GM12878 (cell line): ENCODE measurements at regions not wholly inside any gene's neighbourhood (a gene's known extent, or its start where the extent isn't known, plus 50 kb on each side); places are given as distances from the start of the nearest gene placed in this dataset.

Experiments
- ATAC-seq: fragments of 200-7000 bp; cut with Tn5 transposase; 3 replicates; pipeline ENCODE4 v1.9.1; 2020; ENCODE audit warnings: mild to moderate bottlenecking, moderate library complexity
- BruUV-seq: library from RNA; stranded (reverse); fragments of 400-500 nt; replicated peaks from 2 replicates; lab custom pipeline; 2021; lab: Mats Ljungman, UMichigan
- CTCF ChIA-PET: fragments of 300-600 bp; sonication (Branson Sonifier 250); formaldehyde crosslinking; extraction: SDS; loops from one replicate; lab custom pipeline; 2021; ENCODE audit warnings: inconsistent platforms; lab: Yijun Ruan, JAX
- POLR2A ChIA-PET: fragments of 350-600 bp; formaldehyde crosslinking; extraction: SDS; loops from one replicate; lab custom pipeline; 2021; ENCODE audit warnings: inconsistent platforms; lab: Charles Lee
- RAD21 ChIA-PET: fragments of 300-600 bp; sonication (Branson Sonifier 250); formaldehyde crosslinking; loops from one replicate; lab custom pipeline; 2023; ENCODE audit warnings: antibody characterized with exemption; ENCODE audit not compliant: unreplicated experiment; lab: Charles Lee
- SMC1A ChIA-PET: fragments of 300-600 bp; sonication (Branson Sonifier 250); formaldehyde crosslinking; loops from one replicate; lab custom pipeline; 2023; ENCODE audit not compliant: unreplicated experiment, uncharacterized antibody; lab: Charles Lee
- DNase-seq: peaks from one replicate; pipeline ENCODE4 v3.0.0-alpha.2; 2011; ENCODE audit warnings: low read depth, low spot score
- FAIRE-seq: peaks from 3 replicates; lab custom pipeline; 2011; peaks lifted over from hg19 to GRCh38; lab: Jason Lieb, UNC
- H2AFZ ChIP-seq: 2 replicates; pipeline ENCODE4 v1.6.0; 2011; ENCODE audit warnings: low read depth, low read length, control low read depth; ENCODE audit not compliant: control insufficient read depth
- H3K27ac ChIP-seq: 2 replicates; pipeline ENCODE4 v1.5.1; 2011; ENCODE audit warnings: control low read depth; ENCODE audit not compliant: control insufficient read depth, insufficient read depth
- H3K27me3 ChIP-seq, 2 experiments: replicated peaks in 1 of 2; 2 replicates each; pipeline versions ENCODE4 v1.6.0 to v1.6.1; 2011; ENCODE audit warnings: low read length in 1 of 2; ENCODE audit not compliant: control insufficient read depth in 2 of 2, insufficient read depth in 2 of 2
- H3K36me3 ChIP-seq, 2 experiments: 2 replicates each; pipeline ENCODE4 v1.5.1; 2011; ENCODE audit warnings: low read length in 1 of 2; ENCODE audit not compliant: control insufficient read depth in 2 of 2, insufficient read depth in 2 of 2
- H3K4me1 ChIP-seq: 2 replicates; pipeline ENCODE4 v1.6.1; 2011; ENCODE audit warnings: mild to moderate bottlenecking, low read length, moderate library complexity, mixed read lengths; ENCODE audit not compliant: control insufficient read depth, insufficient read depth
- H3K4me2 ChIP-seq: 2 replicates; pipeline ENCODE4 v1.6.0; 2011; ENCODE audit warnings: control low read depth; ENCODE audit not compliant: control insufficient read depth, insufficient read depth
- H3K4me3 ChIP-seq: fragments of 200-600 bp; sonication (generic); 2 replicates; pipeline ENCODE4 v1.5.1; 2016
- H3K79me2 ChIP-seq: 2 replicates; pipeline ENCODE4 v1.6.0; 2011; ENCODE audit warnings: low read length; ENCODE audit not compliant: control insufficient read depth, insufficient read depth
- H3K9ac ChIP-seq: 2 replicates; pipeline ENCODE4 v1.8.0; 2011; ENCODE audit warnings: low read length, control low read depth, mixed read lengths; ENCODE audit not compliant: control insufficient read depth, insufficient read depth
- H3K9me3 ChIP-seq: replicated peaks from 3 replicates; pipeline ENCODE4 v1.5.1; 2011; ENCODE audit warnings: mild to moderate bottlenecking, low read length; ENCODE audit not compliant: control insufficient read depth, insufficient read depth
- H4K20me1 ChIP-seq: 2 replicates; pipeline ENCODE4 v1.6.0; 2011; ENCODE audit not compliant: control insufficient read depth, insufficient read depth
- CREM ChIP-seq: IDR thresholded peaks from 2 replicates; pipeline ENCODE4 v1.6.1; 2014; ENCODE audit warnings: antibody characterized with exemption, low read depth
- EZH2 ChIP-seq: IDR thresholded peaks from 2 replicates; pipeline ENCODE4 v1.6.1; 2012; ENCODE audit warnings: low read depth, mild to moderate bottlenecking, control low read depth, inconsistent platforms, low read length, borderline replicate concordance; ENCODE audit not compliant: control insufficient read depth
- MEF2A ChIP-seq: IDR thresholded peaks from 2 replicates; pipeline ENCODE4 v1.6.1; 2011; ENCODE audit warnings: low read depth, mild to moderate bottlenecking, low read length, moderate library complexity; ENCODE audit not compliant: insufficient read depth
- NFXL1 ChIP-seq: fragments of 450-650 bp; IDR thresholded peaks from 2 replicates; pipeline ENCODE4 v1.6.1; 2017; ENCODE audit warnings: antibody characterized with exemption, mild to moderate bottlenecking, borderline replicate concordance
- RB1 ChIP-seq: fragments of 450-650 bp; formaldehyde crosslinking; IDR thresholded peaks from 2 replicates; pipeline ENCODE4 v1.6.1; 2017; ENCODE audit warnings: mild to moderate bottlenecking, borderline replicate concordance
- RCOR1 ChIP-seq: conservative IDR thresholded peaks from 2 replicates; pipeline ENCODE4 v1.6.1; 2012; ENCODE audit warnings: low read depth, low read length, improper control_type of control experiment
- SIX5 ChIP-seq: IDR thresholded peaks from 2 replicates; pipeline ENCODE4 v1.6.1; 2011; ENCODE audit warnings: mild to moderate bottlenecking, low read depth, low read length, moderate library complexity; ENCODE audit not compliant: severe bottlenecking
- STAT1 ChIP-seq: fragments of 450-650 bp; conservative IDR thresholded peaks from 2 replicates; pipeline ENCODE4 v1.6.1; 2014; ENCODE audit warnings: antibody characterized with exemption, mild to moderate bottlenecking
- STAT3 ChIP-seq: IDR thresholded peaks from 2 replicates; pipeline ENCODE4 v1.6.1; 2011; ENCODE audit warnings: low read depth, low read length, improper control_type of control experiment
- TCF12 ChIP-seq: IDR thresholded peaks from 2 replicates; pipeline ENCODE4 v1.6.1; 2011; ENCODE audit warnings: low read depth, mild to moderate bottlenecking, low read length
- TCF7 ChIP-seq: IDR thresholded peaks from 2 replicates; pipeline ENCODE4 v1.6.1; 2014; ENCODE audit warnings: antibody characterized with exemption, borderline replicate concordance
- ZBTB33 ChIP-seq: fragments of 450-650 bp; IDR thresholded peaks from 2 replicates; pipeline ENCODE4 v1.6.1; 2017; ENCODE audit warnings: mild to moderate bottlenecking
- WGBS: methylation state at CpG from one replicate; pipeline ENCODE4 v1.1.6; 2016; ENCODE audit warnings: low lambda C conversion rate; ENCODE audit not compliant: insufficient replicate concordance, insufficient coverage; ENCODE audit errors: missing lambda C conversion rate; 5-methylcytosine and 5-hydroxymethylcytosine counted together
- in situ Hi-C: fragments of 300-500 bp; cut with MboI; formaldehyde crosslinking; loops from 9 replicates; pipeline ENCODE4 v1.14.3; 2018; ENCODE audit warnings: mixed read lengths
- intact Hi-C: fragments of 100-400 bp; cut with micrococcal nuclease; formaldehyde crosslinking; loops from one replicate; pipeline ENCODE4 v1.14.2; 2022; ENCODE audit not compliant: unreplicated experiment

- H3K4me1 ChIP-seq: peaks cover 15% of the 10 kb centered on the region
- ChIA-PET CTCF (no interaction called here), RAD21 (no interaction called here), SMC1A (no interaction called here), POLR2A (no interaction called here)
- H3K4me2 ChIP-seq: no peak overlapping the region
- H2AFZ ChIP-seq: no peak overlapping the region
- intact Hi-C loops: no loop called here
- H3K79me2 ChIP-seq: no peaks in the 10 kb centered on the region
- BruUV-seq: no TSS peak
- H4K20me1 ChIP-seq: no peaks in the 10 kb centered on the region
- in situ Hi-C loops: no loop called here
- no peaks in the 10 kb centered on the region for H3K36me3 ChIP-seq
- H3K27me3 ChIP-seq: no peaks in the 10 kb centered on the region
- FAIRE-seq (no peak), ATAC-seq (no peak), DNase-seq (no peak)
- no peak for TF ChIP-seq RB1
- TF ChIP-seq ZBTB33: no peak
- no peak for TF ChIP-seq TCF7
- no peak for TF ChIP-seq CREM
- no peak for TF ChIP-seq MEF2A
- no peak for TF ChIP-seq NFXL1
- no peak for TF ChIP-seq RCOR1
- no peak for TF ChIP-seq STAT1
- TF ChIP-seq STAT3: no peak
- TF ChIP-seq EZH2: no peak
- TF ChIP-seq SIX5: no peak
- TF ChIP-seq TCF12: no peak
- H3K9ac ChIP-seq: no peak overlapping the region
- 79% methylated on average over 11 of the region's 11 CpGs for WGBS
- H3K9me3 ChIP-seq: no peaks in the 10 kb centered on the region
- no peak overlapping the region for H3K27ac ChIP-seq
- H3K4me3 ChIP-seq: no peak overlapping the region
Measured at GRCh38 chr3:160097478-160097877, 108.8 kb downstream of the IL12A start.
